ENCODE measurements at regions not wholly inside any gene's neighbourhood (a gene's known extent, or its start where the extent isn't known, plus 50 kb on each side); places are given as distances from the start of the nearest gene placed in this dataset.

DNA sequence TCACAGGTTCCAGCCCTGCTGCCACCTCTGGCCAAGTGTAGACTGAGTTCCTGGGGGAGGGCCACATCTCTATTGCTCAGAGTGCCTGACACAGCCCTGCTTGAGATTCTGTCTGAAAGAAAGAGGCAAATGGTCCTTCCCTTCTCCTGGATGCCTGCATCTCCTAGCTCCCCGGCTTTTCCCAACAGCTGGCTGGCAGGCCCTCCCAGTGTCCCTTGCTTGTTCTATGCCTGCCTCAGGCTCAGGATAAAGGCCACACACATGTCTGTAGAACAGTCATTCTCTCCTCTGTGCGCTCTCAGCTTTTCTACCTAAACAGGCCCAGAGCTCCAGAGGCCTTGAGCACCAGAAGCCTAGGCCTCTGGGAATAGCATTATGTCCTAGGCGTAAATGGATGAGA, 343.4 kb upstream of the USP24 start:
- Mint-ChIP-seq H3K9me3 (ENCODE audit: unreplicated experiment) (peaks cover 4% of the 10 kb centered on the region), H3K27ac (ENCODE audit: unreplicated experiment) (no peak overlapping the region), H3K27me3 (ENCODE audit: unreplicated experiment) (peaks cover 4% of the 10 kb centered on the region)

DNA sequence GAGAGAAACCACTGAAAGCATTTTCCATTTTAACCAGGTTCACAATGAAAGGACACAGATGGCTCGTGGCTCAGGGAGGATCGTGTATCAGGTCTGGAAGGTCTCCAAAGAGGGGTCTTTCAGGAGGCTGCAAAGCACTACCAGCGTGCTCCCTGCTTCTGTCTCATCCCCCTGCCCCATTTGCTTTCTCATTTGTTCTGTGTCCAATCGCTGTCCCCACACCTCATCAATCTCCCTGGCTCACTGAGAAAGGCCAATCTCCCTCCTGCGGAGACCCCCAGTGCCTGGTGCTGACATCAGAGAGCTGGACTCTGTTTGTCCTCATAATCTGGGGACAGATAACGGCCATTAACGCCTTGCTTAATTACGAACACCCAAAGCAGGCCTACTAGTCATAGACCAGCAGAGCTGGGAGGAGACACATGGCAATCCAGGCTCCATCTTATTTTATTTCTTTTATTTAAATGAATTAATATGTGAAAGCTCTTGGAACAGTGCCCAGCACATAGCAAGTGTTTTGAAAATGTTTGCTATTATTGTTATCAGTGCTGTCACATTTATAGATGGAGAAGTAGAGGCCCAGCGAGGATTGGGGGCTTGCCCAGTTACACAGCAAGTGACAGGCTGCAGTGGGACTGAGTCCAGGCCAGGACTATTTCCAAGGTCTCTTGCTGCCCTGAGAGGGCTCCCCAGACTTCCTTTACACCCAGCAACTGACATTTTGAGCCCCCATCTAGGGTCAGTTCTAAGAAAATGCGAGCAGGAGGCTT, 341.0 kb upstream of the USP24 start:
- peak overlapping the region; percentile 24 for H3K27ac Mint-ChIP-seq (ENCODE audit: unreplicated experiment)
- peaks cover 2% of the 10 kb centered on the region for H3K9me3 Mint-ChIP-seq (ENCODE audit: unreplicated experiment)
- H3K36me3 Mint-ChIP-seq (ENCODE audit: unreplicated experiment): peaks cover 3% of the 10 kb centered on the region
- no peak for DNase-seq
- TF ChIP-seq, protein P1, sequence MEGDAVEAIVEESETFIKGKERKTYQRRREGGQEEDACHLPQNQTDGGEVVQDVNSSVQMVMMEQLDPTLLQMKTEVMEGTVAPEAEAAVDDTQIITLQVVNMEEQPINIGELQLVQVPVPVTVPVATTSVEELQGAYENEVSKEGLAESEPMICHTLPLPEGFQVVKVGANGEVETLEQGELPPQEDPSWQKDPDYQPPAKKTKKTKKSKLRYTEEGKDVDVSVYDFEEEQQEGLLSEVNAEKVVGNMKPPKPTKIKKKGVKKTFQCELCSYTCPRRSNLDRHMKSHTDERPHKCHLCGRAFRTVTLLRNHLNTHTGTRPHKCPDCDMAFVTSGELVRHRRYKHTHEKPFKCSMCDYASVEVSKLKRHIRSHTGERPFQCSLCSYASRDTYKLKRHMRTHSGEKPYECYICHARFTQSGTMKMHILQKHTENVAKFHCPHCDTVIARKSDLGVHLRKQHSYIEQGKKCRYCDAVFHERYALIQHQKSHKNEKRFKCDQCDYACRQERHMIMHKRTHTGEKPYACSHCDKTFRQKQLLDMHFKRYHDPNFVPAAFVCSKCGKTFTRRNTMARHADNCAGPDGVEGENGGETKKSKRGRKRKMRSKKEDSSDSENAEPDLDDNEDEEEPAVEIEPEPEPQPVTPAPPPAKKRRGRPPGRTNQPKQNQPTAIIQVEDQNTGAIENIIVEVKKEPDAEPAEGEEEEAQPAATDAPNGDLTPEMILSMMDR (IDR thresholded peaks at IDR 0.05; ENCODE audit: partially characterized antibody, unreplicated experiment): no peak
- H3K27me3 Mint-ChIP-seq (ENCODE audit: unreplicated experiment): peaks cover 4% of the 10 kb centered on the region
- H3K4me1 Mint-ChIP-seq (ENCODE audit: low read depth, unreplicated experiment): peaks cover 11% of the 10 kb centered on the region
- no peak overlapping the region for H3K4me3 Mint-ChIP-seq (ENCODE audit: unreplicated experiment)

More for the DNA sequence above, 343.4 kb upstream of the USP24 start:
- H3K36me3 Mint-ChIP-seq (ENCODE audit: unreplicated experiment): peaks cover 8% of the 10 kb centered on the region
- DNase-seq: no peak
- TF ChIP-seq, protein P1 (IDR thresholded peaks at IDR 0.05; ENCODE audit: partially characterized antibody, unreplicated experiment): no peak
- peaks cover 11% of the 10 kb centered on the region for H3K4me1 Mint-ChIP-seq (ENCODE audit: low read depth, unreplicated experiment)
- no peak overlapping the region for H3K4me3 Mint-ChIP-seq (ENCODE audit: unreplicated experiment)

DNA sequence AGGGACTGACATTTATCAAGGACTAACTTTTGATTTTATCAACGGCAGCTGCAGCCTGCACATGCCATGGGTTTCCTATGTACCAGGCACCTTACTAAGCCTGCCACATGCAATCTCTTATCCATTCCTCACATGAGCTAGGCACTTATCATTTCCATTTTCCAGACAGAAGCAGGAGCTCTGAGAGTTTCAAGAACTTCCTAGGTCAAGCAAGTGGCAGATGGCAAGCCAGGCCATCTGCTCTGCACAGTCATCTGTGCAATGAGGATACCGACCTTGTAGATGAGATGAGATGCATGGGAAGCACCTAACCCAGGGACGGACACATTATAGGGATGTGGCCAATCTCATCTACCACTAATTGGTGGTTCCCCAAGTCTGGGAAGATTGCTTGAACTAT, 339.4 kb upstream of the USP24 start:
- no peaks in the 10 kb centered on the region for H3K36me3 Mint-ChIP-seq (ENCODE audit: unreplicated experiment)
- peaks cover 11% of the 10 kb centered on the region for H3K4me1 Mint-ChIP-seq (ENCODE audit: low read depth, unreplicated experiment)
- peaks cover 4% of the 10 kb centered on the region for H3K27me3 Mint-ChIP-seq (ENCODE audit: unreplicated experiment)
- peak; percentile 37 for DNase-seq
- peaks cover 2% of the 10 kb centered on the region for H3K9me3 Mint-ChIP-seq (ENCODE audit: unreplicated experiment)
- no peak overlapping the region for H3K4me3 Mint-ChIP-seq (ENCODE audit: unreplicated experiment)
- H3K27ac Mint-ChIP-seq (ENCODE audit: unreplicated experiment): no peak overlapping the region
- TF ChIP-seq, protein P1 (IDR thresholded peaks at IDR 0.05; ENCODE audit: partially characterized antibody, unreplicated experiment): no peak

DNA sequence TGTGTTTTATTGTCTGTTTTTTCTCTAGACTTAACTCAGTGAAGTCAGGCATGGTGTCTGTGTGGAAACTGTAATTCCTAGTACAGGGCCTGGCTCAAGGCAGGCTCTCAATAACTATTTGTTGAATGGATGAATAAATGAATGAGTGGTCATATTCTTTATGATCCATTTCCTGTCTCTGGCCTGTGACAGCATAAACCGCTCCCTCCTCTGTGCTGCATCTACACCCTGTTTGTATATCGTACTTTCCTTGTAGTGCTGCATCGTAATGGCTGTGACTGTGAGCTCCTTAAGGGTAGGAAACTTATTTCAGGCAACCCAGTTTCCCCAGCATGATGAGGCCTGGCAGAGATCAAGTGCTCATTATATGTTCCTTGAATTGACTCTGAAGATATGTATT, 337.5 kb upstream of the USP24 start:
- TF ChIP-seq, protein P1 (IDR thresholded peaks at IDR 0.05; ENCODE audit: partially characterized antibody, unreplicated experiment): no peak
- no peak overlapping the region for H3K27ac Mint-ChIP-seq (ENCODE audit: unreplicated experiment)
- peaks cover 2% of the 10 kb centered on the region for H3K9me3 Mint-ChIP-seq (ENCODE audit: unreplicated experiment)
- no peak overlapping the region for H3K4me3 Mint-ChIP-seq (ENCODE audit: unreplicated experiment)
- no peaks in the 10 kb centered on the region for H3K27me3 Mint-ChIP-seq (ENCODE audit: unreplicated experiment)
- H3K36me3 Mint-ChIP-seq (ENCODE audit: unreplicated experiment): no peaks in the 10 kb centered on the region
- no peak for DNase-seq
- H3K4me1 Mint-ChIP-seq (ENCODE audit: low read depth, unreplicated experiment): peaks cover 11% of the 10 kb centered on the region

DNA sequence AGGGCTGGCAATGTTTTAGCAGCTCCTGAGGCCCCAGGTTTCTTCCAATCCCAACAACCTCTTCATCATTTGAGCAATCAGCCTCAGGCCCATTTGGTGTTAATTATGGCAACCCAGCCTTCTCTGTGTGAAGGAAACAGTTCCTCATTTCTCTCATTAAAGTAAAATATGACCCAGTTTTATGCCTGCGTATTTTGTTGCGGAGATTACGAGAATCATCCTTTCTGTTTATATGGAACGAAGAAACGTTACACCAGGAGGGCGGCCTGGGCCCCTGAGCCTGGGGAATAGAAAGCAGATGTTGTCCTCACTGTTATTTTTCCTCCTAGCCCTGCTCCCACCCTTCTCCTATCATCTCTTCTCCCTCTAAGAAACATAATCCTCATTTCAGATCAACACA, 332.2 kb upstream of the USP24 start:
- DNase-seq: no peak
- Mint-ChIP-seq H3K9me3 (ENCODE audit: unreplicated experiment) (no peaks in the 10 kb centered on the region), H3K27ac (ENCODE audit: unreplicated experiment) (no peak overlapping the region), H3K4me3 (ENCODE audit: unreplicated experiment) (no peak overlapping the region), H3K27me3 (ENCODE audit: unreplicated experiment) (no peaks in the 10 kb centered on the region), H3K4me1 (ENCODE audit: low read depth, unreplicated experiment) (peaks cover 16% of the 10 kb centered on the region), H3K36me3 (ENCODE audit: unreplicated experiment) (no peaks in the 10 kb centered on the region)
- TF ChIP-seq, protein P1 (IDR thresholded peaks at IDR 0.05; ENCODE audit: partially characterized antibody, unreplicated experiment): no peak

Measured in glutamatergic neuron (in vitro differentiated cells).